Mucosa of descending colon (tissue), 3 donors: ENCODE measurements at regions not wholly inside any gene's neighbourhood (a gene's known extent, or its start where the extent isn't known, plus 50 kb on each side); places are given as distances from the start of the nearest gene placed in this dataset.
A peak's percentile ranks its signal among the peaks of the same experiment; 100 is the strongest.

ENCODE experiments used
- ATAC-seq: fragments of 200-7000 bp; cut with Tn5 transposase; one replicate; pipeline ENCODE4 v1.9.1; 2020; ENCODE audit warnings: mild to moderate bottlenecking, moderate library complexity
- DNase-seq, 3 donors: peaks; one replicate each; pipeline ENCODE4 v3.0.0-alpha.2; 2020
- H3K36me3 ChIP-seq: fragments of 200-600 bp; one replicate; pipeline ENCODE4 v1.8.0; 2021; ENCODE audit warnings: low read depth, mild to moderate bottlenecking
- H3K4me1 ChIP-seq: fragments of 200-600 bp; one replicate; pipeline ENCODE4 v1.8.0; 2021; ENCODE audit warnings: low read depth, mild to moderate bottlenecking
- H3K4me3 ChIP-seq: fragments of 200-600 bp; one replicate; pipeline ENCODE4 v1.8.0; 2021; ENCODE audit warnings: mild to moderate bottlenecking
- H3K9me3 ChIP-seq: fragments of 200-600 bp; one replicate; pipeline ENCODE4 v1.8.0; 2021; ENCODE audit warnings: mild to moderate bottlenecking
- intact Hi-C, 2 donors: fragments of 100-400 bp; cut with DNase I in 1 of 2; cut with micrococcal nuclease in 1 of 2; formaldehyde crosslinking; loops; one replicate each; pipeline versions ENCODE4 v1.11.0 to v1.11.1; 2022; cut with DNase I, micrococcal nuclease
- TF ChIP-seq, protein P1 (sequence below): fragments of 200-600 bp; IDR thresholded peaks from one replicate; pipeline ENCODE4 v1.8.0; 2022; ENCODE audit warnings: antibody characterized with exemption, mild to moderate bottlenecking
- donor health status: DM: no; HTN: no; CAD: no; lungs with moderate emphysema.
- donor health status: DM: no; HTN: no; CAD: no.
- donor health status: DM: no; HTN: yes; CAD: no.

DNA sequence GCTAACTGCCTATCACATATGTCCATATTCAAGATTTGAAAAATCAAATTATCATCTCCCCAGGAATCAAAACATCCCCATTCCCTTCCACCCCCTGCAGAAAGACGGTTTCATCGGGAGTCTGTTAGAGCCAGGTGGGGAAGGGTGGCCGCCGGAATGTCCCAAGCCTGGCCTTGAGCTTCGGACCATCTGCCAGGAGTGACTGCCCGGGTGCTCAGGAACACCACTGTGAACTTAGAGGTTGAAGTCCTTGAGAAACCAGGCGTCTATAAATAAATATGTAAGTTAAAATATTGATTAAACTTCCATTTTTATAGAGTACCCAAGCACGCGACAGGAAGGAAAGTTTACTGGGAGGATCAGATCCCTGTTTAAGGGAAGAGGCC lies 250.8 kb downstream of the DLL1 start:
- no peak for ATAC-seq
- H3K4me3 ChIP-seq: no peak overlapping the region
- H3K9me3 ChIP-seq: no peaks in the 10 kb centered on the region
- no peaks in the 10 kb centered on the region for H3K36me3 ChIP-seq
- TF ChIP-seq, protein P1, sequence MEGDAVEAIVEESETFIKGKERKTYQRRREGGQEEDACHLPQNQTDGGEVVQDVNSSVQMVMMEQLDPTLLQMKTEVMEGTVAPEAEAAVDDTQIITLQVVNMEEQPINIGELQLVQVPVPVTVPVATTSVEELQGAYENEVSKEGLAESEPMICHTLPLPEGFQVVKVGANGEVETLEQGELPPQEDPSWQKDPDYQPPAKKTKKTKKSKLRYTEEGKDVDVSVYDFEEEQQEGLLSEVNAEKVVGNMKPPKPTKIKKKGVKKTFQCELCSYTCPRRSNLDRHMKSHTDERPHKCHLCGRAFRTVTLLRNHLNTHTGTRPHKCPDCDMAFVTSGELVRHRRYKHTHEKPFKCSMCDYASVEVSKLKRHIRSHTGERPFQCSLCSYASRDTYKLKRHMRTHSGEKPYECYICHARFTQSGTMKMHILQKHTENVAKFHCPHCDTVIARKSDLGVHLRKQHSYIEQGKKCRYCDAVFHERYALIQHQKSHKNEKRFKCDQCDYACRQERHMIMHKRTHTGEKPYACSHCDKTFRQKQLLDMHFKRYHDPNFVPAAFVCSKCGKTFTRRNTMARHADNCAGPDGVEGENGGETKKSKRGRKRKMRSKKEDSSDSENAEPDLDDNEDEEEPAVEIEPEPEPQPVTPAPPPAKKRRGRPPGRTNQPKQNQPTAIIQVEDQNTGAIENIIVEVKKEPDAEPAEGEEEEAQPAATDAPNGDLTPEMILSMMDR: no peak
- intact Hi-C loops: no loop called here
- no peaks in the 10 kb centered on the region for H3K4me1 ChIP-seq
- DNase-seq: no peak

DNA sequence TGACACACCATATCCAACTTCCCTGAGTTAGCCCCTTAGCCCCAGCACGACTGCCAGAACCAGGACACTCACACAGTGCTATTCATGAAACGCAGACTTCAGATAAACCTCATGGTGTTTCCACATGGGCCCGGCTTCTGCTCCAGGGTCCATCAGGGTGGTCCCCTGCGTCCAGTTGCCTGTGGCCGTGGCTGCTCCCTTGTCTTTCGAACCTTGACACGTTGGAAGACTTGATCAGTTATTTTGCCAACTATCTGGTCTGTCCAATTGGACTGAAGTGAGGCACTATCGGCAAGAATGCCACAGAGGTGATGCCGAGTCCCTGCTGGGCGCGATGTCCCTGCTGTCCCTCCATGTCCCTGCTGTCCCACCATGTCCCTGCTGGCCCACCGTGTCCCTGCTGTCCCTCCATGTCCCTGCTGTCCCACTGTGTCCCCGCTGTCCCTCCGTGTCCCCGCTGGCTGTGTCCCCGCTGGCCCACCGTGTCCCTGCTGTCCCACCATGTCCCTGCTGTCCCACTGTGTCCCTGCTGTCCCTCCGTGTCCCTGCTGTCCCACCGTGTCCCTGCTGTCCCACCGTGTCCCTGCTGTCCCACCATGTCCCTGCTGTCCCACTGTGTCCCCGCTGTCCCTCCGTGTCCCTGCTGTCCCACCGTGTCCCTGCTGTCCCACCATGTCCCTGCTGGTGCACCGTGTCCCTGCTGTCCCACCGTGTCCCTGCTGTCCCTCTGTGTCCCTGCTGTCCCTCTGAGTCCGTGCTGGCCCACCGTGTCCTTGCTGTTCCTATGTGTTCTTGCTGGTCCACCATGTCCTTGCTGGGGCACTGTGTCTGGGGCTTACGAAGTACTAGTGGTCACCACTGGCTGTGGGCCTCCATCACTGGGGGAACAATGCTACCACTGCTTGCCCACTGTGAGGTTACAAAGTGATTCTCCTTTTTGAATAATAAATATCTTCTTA lies 251.4 kb downstream of the DLL1 start:
- no peak for DNase-seq
- Histone ChIP-seq H3K9me3 (no peaks in the 10 kb centered on the region), H3K4me1 (no peaks in the 10 kb centered on the region), H3K4me3 (no peak overlapping the region), H3K36me3 (no peaks in the 10 kb centered on the region)
- no peak for ATAC-seq
- intact Hi-C loops: no loop called here
- TF ChIP-seq, protein P1: no peak

DNA sequence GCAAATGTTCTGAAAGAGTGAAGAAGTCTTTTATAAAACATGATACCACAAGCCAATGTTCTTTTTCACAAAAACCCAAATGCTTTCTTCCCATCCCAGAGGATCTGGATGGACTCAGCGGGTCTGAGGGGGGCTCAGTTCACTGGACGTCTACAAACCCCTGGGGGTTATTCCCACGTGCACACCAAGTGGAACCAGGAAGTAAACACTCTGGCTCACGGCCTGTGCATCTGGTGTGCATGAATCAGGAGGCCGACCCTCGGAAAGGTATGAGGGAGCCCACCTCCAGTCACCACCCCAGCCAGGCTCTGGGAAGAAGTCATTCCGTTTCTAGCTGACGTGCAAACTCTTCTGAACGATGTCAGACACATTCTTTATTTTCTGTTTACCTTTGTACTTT lies 252.2 kb downstream of the DLL1 start:
- intact Hi-C loops: no loop called here
- DNase-seq (no peak), ATAC-seq (no peak)
- H3K4me3 ChIP-seq: no peak overlapping the region
- no peaks in the 10 kb centered on the region for H3K4me1 ChIP-seq
- TF ChIP-seq, protein P1: no peak
- H3K36me3 ChIP-seq: no peaks in the 10 kb centered on the region
- no peaks in the 10 kb centered on the region for H3K9me3 ChIP-seq

DNA sequence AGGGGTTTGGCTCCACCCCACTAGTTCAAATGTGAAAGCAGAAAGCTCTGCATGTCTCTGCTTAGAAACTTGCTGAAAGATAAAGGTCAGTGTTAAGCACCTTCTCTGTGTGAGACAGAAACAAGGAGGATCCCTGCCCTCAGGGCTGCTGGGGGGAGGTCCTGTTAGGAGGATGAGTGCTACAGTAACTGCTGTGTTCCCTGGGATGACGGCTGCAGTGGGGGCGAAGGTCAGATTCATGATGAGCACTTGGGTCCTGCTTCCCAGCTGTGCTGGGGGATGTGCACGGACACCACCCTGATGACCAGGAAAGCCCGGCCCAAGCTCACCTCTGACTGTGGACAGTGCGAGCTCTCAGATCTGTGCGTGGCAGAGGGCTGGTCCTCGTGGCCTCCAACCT lies 252.6 kb downstream of the DLL1 start:
- H3K36me3 ChIP-seq: no peaks in the 10 kb centered on the region
- TF ChIP-seq, protein P1: no peak
- DNase-seq (no peak), ATAC-seq (peak; percentile 57)
- intact Hi-C loops: no loop called here
- no peak overlapping the region for H3K4me3 ChIP-seq
- no peaks in the 10 kb centered on the region for H3K9me3 ChIP-seq
- H3K4me1 ChIP-seq: no peaks in the 10 kb centered on the region

DNA sequence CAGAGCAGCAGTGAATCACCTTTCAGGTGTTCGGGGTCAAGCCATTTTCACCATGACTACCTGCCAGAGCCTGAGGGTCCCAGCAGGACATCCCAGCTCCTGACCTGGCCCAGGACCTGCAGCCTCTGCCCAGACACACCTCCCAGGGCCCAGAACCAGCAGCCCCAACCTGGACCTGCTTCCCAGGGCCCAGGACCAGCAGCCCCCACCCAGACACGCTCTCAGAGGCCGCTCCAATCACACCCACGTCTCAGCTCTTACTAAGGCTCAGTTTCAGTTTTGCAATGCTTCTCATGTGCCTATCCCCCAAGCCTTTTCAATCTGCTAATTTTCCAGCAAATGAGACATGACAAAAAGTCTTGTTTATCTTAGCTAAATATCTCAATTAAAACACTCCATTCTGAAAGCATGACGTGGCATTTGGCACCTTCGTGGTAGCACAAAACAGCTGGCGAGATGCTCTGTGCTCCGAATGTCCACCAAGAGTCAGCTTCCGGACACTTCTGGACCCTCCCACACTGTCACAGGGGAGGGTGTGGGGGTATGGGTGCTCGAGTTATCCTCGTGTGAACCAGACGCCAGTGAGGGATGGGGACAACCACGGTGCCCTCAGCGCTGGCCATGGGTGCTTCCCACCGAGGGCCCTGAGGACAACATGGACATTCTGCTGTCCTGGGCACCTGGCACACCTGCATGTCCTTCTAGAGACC lies 253.2 kb downstream of the DLL1 start:
- Histone ChIP-seq H3K4me3 (no peak overlapping the region), H3K9me3 (no peaks in the 10 kb centered on the region), H3K4me1 (no peaks in the 10 kb centered on the region), H3K36me3 (no peaks in the 10 kb centered on the region)
- intact Hi-C loops: no loop called here
- peak in 2 of 3 donors; percentile 53 to 63 for DNase-seq
- ATAC-seq: peak; percentile 64
- TF ChIP-seq, protein P1: no peak
